NCI-H82 treated with DMSO at 0.1 percent for 48 hours (cell line): ENCODE measurements at regions not wholly inside any gene's neighbourhood (a gene's known extent, or its start where the extent isn't known, plus 50 kb on each side); places are given as distances from the start of the nearest gene placed in this dataset.
"Not testable (repeated sequence)": the region's sequence is repeated elsewhere in the genome, so short reads cannot be mapped to it uniquely, and the experiment has no call there.

Experiments used
- DNase-seq: peaks from one replicate; lab custom pipeline; 2025; ENCODE audit not compliant: unreplicated experiment; lab: John Stamatoyannopoulos, UW

DNA sequence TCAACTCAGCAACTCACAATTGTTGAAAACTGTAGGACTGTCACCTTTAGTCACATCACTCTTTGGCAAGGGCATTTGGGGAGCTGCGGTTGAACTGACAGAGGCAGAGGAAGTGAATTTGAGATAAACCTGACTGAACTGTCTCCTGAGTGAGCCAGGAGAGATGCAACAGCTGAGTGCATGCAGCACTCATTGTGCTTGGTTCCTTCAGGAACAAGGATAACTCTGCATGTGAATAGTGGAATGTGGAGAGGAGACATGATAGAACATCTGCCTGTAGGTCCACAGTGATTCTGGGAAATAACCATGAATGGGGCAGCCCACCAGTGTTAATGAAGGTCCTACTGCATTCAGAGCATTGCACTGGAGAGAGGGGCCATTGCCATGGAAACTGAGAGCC is 494.7 kb downstream of the STK39 start:
- no peak for DNase-seq

DNA sequence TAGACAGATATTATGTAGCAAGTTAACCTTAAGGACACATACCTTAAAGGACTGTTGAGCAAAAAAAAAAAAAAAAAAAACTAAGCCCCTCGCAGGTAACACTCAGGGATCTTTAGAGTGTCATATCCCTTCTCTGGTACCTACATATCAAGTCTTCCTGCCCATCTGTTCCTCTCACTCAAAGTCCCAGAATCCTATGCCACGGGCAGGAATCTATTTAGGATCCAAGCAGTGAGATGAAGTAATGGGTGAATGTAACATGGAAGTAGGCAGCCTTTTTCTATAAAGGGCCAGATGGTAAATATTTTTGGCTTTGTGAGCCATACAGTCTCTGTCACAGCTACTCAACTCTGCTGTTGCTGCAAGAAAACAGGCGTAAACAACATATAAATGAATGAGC is 496.7 kb downstream of the STK39 start:
- no peak for DNase-seq

DNA sequence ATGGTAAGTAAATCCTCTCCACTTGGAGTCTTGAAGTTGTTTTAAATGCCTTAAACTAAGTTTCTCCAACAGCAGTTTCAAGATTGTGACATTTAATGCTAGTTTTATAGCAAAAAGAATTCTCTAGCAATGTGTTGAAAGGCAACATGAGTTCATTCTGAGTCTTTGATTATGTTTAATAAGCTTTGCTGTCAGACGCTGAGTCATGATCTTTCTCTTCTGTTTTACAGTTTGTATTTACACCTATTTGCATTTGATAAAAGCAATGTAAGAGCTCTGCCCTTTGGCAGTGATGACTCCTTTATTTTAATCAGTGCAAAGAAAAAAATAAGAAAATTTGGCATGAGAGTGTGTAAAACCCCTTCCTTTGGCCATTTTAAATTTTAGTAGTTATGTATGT is 497.7 kb downstream of the STK39 start:
- no peak for DNase-seq

DNA sequence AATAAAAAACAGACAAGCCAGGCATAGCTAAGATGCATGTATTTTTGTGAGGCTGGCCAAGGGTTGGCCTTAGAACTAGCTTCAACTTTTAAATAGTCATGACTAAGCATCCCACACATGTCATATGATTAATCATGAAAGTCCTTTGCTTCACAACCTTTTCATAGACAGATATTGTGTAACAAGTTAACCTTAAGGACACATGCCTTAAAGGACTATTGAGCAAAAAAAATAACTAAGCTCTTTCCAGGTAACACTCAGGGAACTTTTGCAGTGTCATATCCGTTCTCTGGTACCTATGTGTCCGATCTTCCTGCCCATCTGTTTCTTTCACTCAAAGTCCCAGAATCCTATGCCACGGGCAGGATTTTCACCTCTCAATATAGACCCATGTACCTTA is 498.4 kb downstream of the STK39 start:
- DNase-seq = no peak

DNA sequence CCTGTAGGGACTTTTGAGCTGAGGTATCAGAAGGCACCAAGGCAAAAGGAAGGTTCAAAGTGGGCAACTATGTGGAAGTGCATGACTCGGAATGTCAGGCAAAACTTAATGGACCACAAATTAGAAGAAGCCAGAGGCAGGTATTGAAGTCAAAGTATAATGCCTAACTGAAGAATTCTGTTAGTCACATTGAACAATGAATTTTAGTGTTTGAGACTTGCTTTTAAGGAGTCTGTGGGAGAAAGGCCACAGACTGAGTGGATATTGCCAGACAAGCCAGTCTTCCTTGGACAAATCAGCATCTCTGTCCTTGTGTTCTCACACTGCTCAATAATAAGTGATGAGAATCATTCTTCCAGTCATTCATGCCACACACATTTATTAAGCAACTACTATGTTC is 498.9 kb downstream of the STK39 start:
- DNase-seq = no peak

- DNase-seq = no peak
Measured at GRCh38 chr2:167745667-167746066, 501.7 kb downstream of the STK39 start.

- not testable (repeated sequence) for DNase-seq
Measured at GRCh38 chr2:167739921-167740320, 507.5 kb downstream of the STK39 start.

GRCh38 chr2:167733747-167734146 is 513.6 kb downstream of the STK39 start:
- no peak for DNase-seq

GRCh38 chr2:167732326-167732725 is 515.1 kb downstream of the STK39 start:
- DNase-seq = peak; percentile 16

- DNase-seq = no peak
Measured at GRCh38 chr2:167729911-167730310, 517.5 kb downstream of the STK39 start.

GRCh38 chr2:167726788-167727187 is 520.6 kb downstream of the STK39 start:
- DNase-seq = no peak

- DNase-seq = no peak
Measured at GRCh38 chr2:167721593-167721992, 525.8 kb downstream of the STK39 start.

DNA sequence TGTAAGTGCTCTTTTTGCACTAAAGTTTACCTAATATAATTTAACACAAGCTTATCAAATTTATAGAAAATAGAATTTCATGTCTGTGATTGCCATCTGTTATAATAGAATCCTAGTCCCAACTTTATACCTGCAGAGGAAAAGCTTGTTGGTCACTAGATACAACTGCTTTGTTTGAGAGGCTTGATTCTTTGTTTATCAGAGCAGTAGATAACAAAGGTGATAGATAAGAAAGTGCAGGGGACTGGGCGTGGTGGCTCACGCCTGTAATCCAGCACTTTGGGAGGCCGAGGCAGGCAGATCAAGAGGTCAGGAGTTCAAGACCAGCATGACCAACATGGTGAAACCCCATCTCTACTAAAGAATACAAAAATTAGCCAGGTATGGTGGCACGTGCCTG is 528.0 kb downstream of the STK39 start:
- DNase-seq = no peak

DNA sequence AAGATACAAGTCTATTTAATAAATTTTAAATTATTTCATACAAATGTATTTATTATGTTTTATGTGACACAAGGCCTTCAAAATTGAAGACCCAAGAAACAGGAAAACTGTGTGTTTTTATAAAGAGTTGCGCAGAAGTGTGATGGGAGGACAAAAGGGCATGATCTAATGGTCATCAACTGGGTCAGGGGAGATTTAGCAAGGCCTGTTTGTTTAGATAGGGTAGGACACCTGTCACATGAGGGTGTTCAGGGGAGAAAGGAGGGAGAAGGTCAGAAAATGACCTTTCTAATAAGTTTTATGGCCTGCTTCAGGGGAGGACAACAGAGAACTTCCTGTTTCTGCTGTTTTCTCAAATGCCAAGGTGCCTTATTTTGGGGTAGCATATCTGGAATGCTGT is 528.8 kb downstream of the STK39 start:
- no peak for DNase-seq

GRCh38 chr2:167715932-167716331 is 531.5 kb downstream of the STK39 start:
- no peak for DNase-seq

DNA sequence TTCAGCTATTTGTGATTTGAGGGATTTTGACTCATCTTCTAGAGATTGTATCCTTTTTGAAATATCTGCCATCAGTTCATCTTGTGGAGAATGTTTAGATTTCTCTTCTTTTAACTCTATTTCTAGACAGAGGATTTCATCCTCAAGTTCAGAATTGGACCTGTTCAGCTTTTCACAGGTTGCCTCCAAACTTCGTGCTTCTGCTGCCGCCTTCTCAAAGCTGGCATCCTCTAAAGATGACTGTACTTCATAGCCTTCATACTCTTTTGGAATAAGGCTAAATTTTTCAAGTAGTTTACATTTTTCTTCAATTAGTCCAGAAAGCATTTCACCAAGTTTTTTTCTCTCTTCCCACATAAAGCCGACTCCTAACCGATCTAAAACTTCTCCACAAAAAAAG is 531.9 kb downstream of the STK39 start:
- not testable (repeated sequence) for DNase-seq

DNA sequence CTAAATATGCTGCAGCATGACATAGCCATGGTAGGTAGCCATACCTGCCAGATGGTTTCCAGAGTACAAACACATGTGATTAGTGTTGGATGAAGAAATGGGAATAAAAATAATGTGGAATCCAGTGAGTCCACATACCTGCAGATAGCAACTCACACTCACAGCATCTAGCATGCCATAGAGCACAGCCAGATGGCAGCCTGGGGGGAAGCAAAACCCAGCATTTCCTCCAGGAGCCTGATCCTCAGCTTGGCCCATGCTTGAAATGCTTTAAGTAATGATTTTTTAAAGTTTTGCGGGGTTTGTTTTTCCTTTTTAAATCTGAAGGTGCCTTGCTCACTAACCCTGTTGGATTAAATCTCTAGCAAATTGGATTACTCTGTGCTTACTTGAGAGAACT is 535.1 kb downstream of the STK39 start:
- DNase-seq = peak; percentile 41

DNA sequence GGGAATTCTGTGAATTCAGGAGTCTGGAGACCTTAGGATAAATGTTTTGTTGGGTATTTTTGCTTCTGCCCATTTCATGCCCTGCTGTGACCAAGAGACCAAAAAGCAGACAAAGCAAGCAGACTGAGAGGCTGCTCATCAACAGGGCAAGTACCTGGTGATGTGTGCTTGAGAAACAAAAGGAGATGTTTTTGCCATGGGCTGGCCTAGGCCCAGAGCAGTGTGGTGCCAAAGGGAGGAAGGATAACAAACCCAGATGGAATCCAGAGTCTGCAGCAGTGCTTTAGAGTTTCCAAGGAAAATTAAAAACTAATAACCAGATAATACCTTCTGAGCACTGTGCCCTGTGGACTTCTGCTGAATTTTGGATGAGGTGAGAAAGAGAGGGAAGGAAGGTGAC is 538.4 kb downstream of the STK39 start:
- DNase-seq = no peak

DNA sequence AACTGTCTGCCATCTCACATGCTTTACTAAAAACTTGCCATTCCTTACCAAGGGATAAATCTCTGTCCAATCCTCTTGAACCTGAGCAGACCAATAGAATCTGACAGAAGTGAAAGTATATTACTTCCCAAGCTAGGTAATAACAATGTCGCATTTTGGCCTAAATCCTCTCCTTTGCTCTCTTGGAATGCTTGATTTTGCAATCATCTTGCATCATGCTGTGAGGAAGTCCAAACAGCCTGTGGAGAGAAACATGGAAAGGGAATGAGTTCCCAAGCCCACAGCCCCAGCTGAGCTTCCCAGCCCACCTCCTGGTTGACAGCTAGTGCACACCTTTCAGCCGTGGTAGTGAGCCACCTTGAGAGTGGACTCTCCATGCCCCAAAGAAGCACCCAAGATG is 540.6 kb downstream of the STK39 start:
- DNase-seq = no peak

- no peak for DNase-seq
Measured at GRCh38 chr2:167703441-167703840, 544.0 kb downstream of the STK39 start.

DNA sequence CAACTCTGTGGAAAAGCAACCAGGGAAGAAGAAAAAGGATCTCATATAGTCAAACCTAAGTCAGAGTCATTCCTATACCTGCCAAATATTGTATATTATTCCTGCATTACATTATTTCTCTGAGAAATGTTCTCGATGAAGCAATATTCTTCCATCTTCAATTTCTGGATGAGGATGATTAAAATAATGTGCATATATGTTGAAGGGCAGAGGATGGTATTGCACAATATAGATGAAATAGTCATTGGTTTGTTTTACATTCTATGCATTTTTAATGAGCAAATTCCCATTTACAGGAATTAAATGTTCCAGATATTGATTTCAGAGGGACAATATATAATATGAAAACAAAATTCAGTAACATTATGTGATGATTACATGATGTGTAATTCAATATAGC is 545.2 kb downstream of the STK39 start:
- no peak for DNase-seq

- no peak for DNase-seq
Measured at GRCh38 chr2:167701651-167702050, 545.7 kb downstream of the STK39 start.

GRCh38 chr2:167697948-167698347 is 549.4 kb downstream of the STK39 start:
- no peak for DNase-seq

- DNase-seq = no peak
Measured at GRCh38 chr2:167697194-167697593, 550.2 kb downstream of the STK39 start.
